Thoracic aorta (tissue), 2 donors: ENCODE measurements at regions not wholly inside any gene's neighbourhood (a gene's known extent, or its start where the extent isn't known, plus 50 kb on each side); places are given as distances from the start of the nearest gene placed in this dataset.

Source experiments
- ATAC-seq: fragments of 150-250 bp; one replicate; pipeline ENCODE4 v1.8.0; 2017; ENCODE audit warnings: low read depth; ENCODE audit not compliant: insufficient number of reproducible peaks, low FRiP score
- DNase-seq: peaks from one replicate; pipeline ENCODE4 v3.0.0-alpha.2; 2020; ENCODE audit warnings: low spot score
- H3K27ac ChIP-seq, 2 donors: fragments of 200-600 bp; sonication (generic); 1 replicate in 1 of 2; 2 replicates in 1 of 2; pipeline ENCODE4 v1.5.1; 2016; ENCODE audit warnings: mild to moderate bottlenecking in 2 of 2, moderate library complexity in 2 of 2
- H3K27me3 ChIP-seq: fragments of 200-600 bp; sonication (generic); replicated peaks from 2 replicates; pipeline ENCODE4 v1.6.0; 2016; ENCODE audit warnings: mild to moderate bottlenecking; ENCODE audit not compliant: insufficient read depth
- H3K36me3 ChIP-seq: fragments of 200-600 bp; sonication (generic); one replicate; pipeline ENCODE4 v1.5.1; 2016
- H3K4me1 ChIP-seq, 2 donors: fragments of 200-600 bp; sonication (generic); 1 replicate in 1 of 2; 2 replicates in 1 of 2; pipeline versions ENCODE4 v1.5.1 to v1.6.0; 2016; ENCODE audit warnings: low read depth in 2 of 2, mild to moderate bottlenecking in 1 of 2; ENCODE audit not compliant: control insufficient read depth in 1 of 2
- H3K4me3 ChIP-seq: fragments of 200-600 bp; sonication (generic); 2 replicates; pipeline ENCODE4 v1.5.1; 2016; ENCODE audit warnings: mild to moderate bottlenecking
- H3K9me3 ChIP-seq: fragments of 200-600 bp; sonication (generic); 2 replicates; pipeline ENCODE4 v1.5.1; 2016
- TF ChIP-seq, protein P1 (sequence below): fragments of 200-600 bp; sonication (generic); IDR thresholded peaks from one replicate; pipeline ENCODE4 v1.5.1; 2019; ENCODE audit warnings: antibody characterized with exemption

DNA sequence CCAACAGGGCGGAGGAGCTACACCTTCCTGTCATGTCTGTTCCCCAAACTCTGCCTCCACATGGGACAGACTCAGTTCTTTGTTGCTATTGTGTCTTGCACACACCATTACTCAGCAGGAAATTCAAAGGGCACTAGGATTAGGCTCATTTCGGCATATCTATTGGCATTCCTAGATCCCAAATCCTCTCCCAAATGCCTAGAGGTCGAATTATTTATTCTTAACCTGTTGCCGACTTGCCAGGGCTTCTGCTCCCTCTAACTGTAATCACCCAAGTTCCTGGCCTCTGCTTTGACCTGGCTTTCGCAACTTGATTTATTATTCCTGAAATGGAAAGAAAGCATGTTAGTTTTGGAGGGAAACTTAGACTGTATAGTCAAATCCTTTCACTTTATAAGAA is 67.8 kb upstream of the ST6GAL2 start:
- Histone ChIP-seq H3K4me1 (peaks cover 6 to 27% of the 10 kb centered on the region in 2 donors), H3K36me3 (no peaks in the 10 kb centered on the region), H3K4me3 (peak overlapping the region; percentile 20), H3K9me3 (no peaks in the 10 kb centered on the region), H3K27me3 (no peaks in the 10 kb centered on the region), H3K27ac (peak overlapping the region; percentile 23 to 37)
- DNase-seq (no peak), ATAC-seq (no peak)
- TF ChIP-seq, protein P1, sequence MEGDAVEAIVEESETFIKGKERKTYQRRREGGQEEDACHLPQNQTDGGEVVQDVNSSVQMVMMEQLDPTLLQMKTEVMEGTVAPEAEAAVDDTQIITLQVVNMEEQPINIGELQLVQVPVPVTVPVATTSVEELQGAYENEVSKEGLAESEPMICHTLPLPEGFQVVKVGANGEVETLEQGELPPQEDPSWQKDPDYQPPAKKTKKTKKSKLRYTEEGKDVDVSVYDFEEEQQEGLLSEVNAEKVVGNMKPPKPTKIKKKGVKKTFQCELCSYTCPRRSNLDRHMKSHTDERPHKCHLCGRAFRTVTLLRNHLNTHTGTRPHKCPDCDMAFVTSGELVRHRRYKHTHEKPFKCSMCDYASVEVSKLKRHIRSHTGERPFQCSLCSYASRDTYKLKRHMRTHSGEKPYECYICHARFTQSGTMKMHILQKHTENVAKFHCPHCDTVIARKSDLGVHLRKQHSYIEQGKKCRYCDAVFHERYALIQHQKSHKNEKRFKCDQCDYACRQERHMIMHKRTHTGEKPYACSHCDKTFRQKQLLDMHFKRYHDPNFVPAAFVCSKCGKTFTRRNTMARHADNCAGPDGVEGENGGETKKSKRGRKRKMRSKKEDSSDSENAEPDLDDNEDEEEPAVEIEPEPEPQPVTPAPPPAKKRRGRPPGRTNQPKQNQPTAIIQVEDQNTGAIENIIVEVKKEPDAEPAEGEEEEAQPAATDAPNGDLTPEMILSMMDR: no peak

DNA sequence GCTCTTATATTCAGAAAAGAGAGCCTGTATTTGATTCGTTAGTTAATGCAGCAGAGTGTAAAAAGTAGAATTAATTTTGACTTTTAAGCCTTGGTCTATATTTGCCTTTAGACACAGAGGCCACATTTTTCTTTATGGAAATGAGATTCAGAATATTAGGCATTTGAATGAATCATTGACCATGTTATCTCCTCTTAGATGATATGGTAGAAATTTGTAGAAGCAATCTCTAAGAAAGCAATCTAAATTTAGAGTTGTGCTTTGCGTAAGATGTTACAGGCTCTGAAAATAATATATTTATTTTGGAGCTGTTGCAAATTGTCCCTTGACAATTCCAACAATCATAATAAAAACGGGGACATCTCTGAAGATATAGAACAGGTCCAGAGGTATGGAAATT is 68.3 kb upstream of the ST6GAL2 start:
- H3K27ac ChIP-seq: peak overlapping the region; percentile 23 to 37
- peak overlapping the region; percentile 20 for H3K4me3 ChIP-seq
- H3K27me3 ChIP-seq: no peaks in the 10 kb centered on the region
- TF ChIP-seq, protein P1: no peak
- H3K9me3 ChIP-seq: no peaks in the 10 kb centered on the region
- no peak for ATAC-seq
- no peaks in the 10 kb centered on the region for H3K36me3 ChIP-seq
- H3K4me1 ChIP-seq: peaks cover 6 to 27% of the 10 kb centered on the region in 2 donors
- no peak for DNase-seq

DNA sequence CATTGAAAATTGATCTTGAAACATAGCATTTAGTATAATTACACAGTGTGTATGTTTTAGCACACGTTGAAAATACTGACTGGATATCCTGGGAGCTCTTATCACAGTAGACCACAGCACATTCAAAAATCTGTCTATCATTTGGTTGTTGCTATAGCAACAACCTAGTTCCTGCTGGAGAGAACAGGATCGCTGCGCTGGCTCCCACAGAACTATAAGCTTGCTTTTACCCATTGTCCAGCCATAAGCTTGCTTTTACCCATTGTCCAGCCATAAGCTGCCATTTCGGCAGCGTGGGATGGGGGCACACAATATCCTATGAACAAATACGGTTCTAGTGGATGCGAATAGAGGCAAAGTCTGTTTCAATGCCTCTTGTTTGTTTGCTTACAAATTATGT is 70.4 kb upstream of the ST6GAL2 start:
- ATAC-seq (no peak), DNase-seq (no peak)
- Histone ChIP-seq H3K27me3 (no peaks in the 10 kb centered on the region), H3K4me3 (no peak overlapping the region), H3K27ac (no peak overlapping the region), H3K36me3 (no peaks in the 10 kb centered on the region), H3K4me1 (peaks cover 6 to 27% of the 10 kb centered on the region in 2 donors), H3K9me3 (no peaks in the 10 kb centered on the region)
- TF ChIP-seq, protein P1: no peak

GRCh38 chr2:106956879-106957278 is 70.9 kb upstream of the ST6GAL2 start:
- ATAC-seq (no peak), DNase-seq (no peak)

DNA sequence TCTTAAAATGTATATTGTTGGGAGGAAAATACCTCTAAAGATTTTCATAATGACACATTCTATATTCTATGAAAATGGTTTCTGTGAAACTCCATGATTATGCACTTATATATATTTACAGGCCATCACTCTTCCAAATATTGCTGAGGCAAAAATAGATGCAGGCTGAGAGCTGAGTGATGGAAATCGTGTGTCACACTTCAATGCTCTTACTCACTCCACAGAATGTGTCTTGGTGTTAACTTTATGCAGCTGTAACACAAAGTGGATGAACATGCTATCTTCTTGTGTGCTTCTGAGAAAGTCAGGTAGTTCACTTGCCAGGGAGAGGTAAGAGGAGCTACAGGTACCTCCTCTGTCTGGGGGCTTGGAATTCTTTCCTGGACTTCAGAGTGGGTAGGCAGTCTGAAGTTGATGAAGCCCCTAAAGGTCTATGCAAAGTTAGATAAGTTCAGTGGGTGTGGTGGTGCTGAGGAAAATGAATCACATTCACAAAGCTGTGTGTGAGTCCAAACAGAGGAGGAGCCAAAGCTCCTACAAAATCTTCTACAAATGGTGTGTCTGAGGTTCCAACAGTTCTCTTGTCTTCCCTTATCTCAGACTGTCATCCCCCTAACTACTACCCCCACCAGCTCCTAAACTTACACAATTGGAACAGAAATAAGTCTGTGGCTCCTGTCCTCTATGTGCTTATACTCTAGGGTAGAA is 74.2 kb upstream of the ST6GAL2 start:
- H3K9me3 ChIP-seq: no peaks in the 10 kb centered on the region
- TF ChIP-seq, protein P1: no peak
- H3K27me3 ChIP-seq: no peaks in the 10 kb centered on the region
- H3K4me1 ChIP-seq: peaks cover 0 to 10% of the 10 kb centered on the region in 2 donors
- no peak overlapping the region for H3K27ac ChIP-seq
- H3K4me3 ChIP-seq: no peak overlapping the region
- H3K36me3 ChIP-seq: no peaks in the 10 kb centered on the region
- no peak for DNase-seq
- ATAC-seq: no peak

More at GRCh38 chr2:106956879-106957278, 70.9 kb upstream of the ST6GAL2 start:
- no peaks in the 10 kb centered on the region for H3K9me3 ChIP-seq
- H3K27me3 ChIP-seq: no peaks in the 10 kb centered on the region
- H3K36me3 ChIP-seq: no peaks in the 10 kb centered on the region
- no peak overlapping the region for H3K27ac ChIP-seq
- no peak overlapping the region for H3K4me3 ChIP-seq
- H3K4me1 ChIP-seq: peaks cover 6 to 27% of the 10 kb centered on the region in 2 donors
- TF ChIP-seq, protein P1: no peak
